22Rv1 (cell line): ENCODE measurements at regions not wholly inside any gene's neighbourhood (a gene's known extent, or its start where the extent isn't known, plus 50 kb on each side); places are given as distances from the start of the nearest gene placed in this dataset.

ENCODE experiments used
- ZFX ChIP-seq: fragments of 450-650 bp; IDR thresholded peaks from 2 replicates; pipeline ENCODE4 v1.6.1; 2017; ENCODE audit warnings: antibody characterized with exemption, borderline replicate concordance
- TF ChIP-seq, protein P1 (sequence below): fragments of 450-650 bp; IDR thresholded peaks from 2 replicates; pipeline ENCODE4 v1.5.1; 2017; ENCODE audit warnings: mild to moderate bottlenecking

GRCh38 chr2:120807751-120808150 is 72.1 kb downstream of the GLI2 start:
- TF ChIP-seq, protein P1, sequence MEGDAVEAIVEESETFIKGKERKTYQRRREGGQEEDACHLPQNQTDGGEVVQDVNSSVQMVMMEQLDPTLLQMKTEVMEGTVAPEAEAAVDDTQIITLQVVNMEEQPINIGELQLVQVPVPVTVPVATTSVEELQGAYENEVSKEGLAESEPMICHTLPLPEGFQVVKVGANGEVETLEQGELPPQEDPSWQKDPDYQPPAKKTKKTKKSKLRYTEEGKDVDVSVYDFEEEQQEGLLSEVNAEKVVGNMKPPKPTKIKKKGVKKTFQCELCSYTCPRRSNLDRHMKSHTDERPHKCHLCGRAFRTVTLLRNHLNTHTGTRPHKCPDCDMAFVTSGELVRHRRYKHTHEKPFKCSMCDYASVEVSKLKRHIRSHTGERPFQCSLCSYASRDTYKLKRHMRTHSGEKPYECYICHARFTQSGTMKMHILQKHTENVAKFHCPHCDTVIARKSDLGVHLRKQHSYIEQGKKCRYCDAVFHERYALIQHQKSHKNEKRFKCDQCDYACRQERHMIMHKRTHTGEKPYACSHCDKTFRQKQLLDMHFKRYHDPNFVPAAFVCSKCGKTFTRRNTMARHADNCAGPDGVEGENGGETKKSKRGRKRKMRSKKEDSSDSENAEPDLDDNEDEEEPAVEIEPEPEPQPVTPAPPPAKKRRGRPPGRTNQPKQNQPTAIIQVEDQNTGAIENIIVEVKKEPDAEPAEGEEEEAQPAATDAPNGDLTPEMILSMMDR, result no peak
- no peak for TF ChIP-seq ZFX
